ENCODE measurements at regions not wholly inside any gene's neighbourhood (a gene's known extent, or its start where the extent isn't known, plus 50 kb on each side); places are given as distances from the start of the nearest gene placed in this dataset.

- TF ChIP-seq E2F8 (IDR thresholded peaks at IDR 0.05; ENCODE audit: low read depth, partially characterized antibody) = no peak
These were observed 575.8 kb upstream of the KLF12 start (continued) for GRCh38 chr13:74710006-74710405.

GRCh38 chr13:74709226-74709625 is 575.0 kb upstream of the KLF12 start:
- intact Hi-C loops (cut with micrococcal nuclease) = no loop called here
- Histone ChIP-seq H3K27me3 (ENCODE audit: control insufficient read depth in 2 of 2, insufficient read depth in 2 of 2, low read length in 2 of 2) (no peaks in the 10 kb centered on the region), H3K36me3 (ENCODE audit: control insufficient read depth, insufficient read depth, low read length) (no peaks in the 10 kb centered on the region), H3K4me1 (replicated peaks in 1 of 2; ENCODE audit: control insufficient read depth in 2 of 2, insufficient read depth in 2 of 2, low read length in 2 of 2) (no peaks in the 10 kb centered on the region), H3K79me2 (ENCODE audit: control insufficient read depth, insufficient read depth, low read length) (no peaks in the 10 kb centered on the region), H3K9me1 (ENCODE audit: control insufficient read depth, insufficient read depth, low read length) (no peaks in the 10 kb centered on the region), H3K4me2 (ENCODE audit: insufficient read depth, low read length) (no peak overlapping the region), H3K4me3 (no peak overlapping the region), H3K9ac (ENCODE audit: insufficient read depth in 1 of 2, low read depth in 2 of 2, low read length in 2 of 2) (no peak overlapping the region), H2AFZ (ENCODE audit: low read depth, low read length) (no peak overlapping the region), H4K20me1 (replicated peaks; ENCODE audit: control insufficient read depth, insufficient read depth, low read length) (no peaks in the 10 kb centered on the region), H3K27ac (ENCODE audit: extremely low read depth, low read depth, low read length) (no peak overlapping the region), H3K9me3 (replicated peaks; ENCODE audit: control insufficient read depth, insufficient read depth, low read depth, low read length) (no peaks in the 10 kb centered on the region)
- BruUV-seq (replicated peaks) = no TSS peak
- CTCF ChIA-PET (ENCODE audit: low intra/inter-chr PET ratio) = no interaction called here
- POLR2A ChIA-PET = no interaction called here
- in situ Hi-C loops (cut with MboI) = no loop called here
- no peak for FAIRE-seq
- ATAC-seq = no peak
- WGBS (ENCODE audit: insufficient coverage, low coverage, missing lambda C conversion rate) = 5% methylated on average over 2 of the region's 2 CpGs
- DNase-seq (ENCODE audit: extremely low read depth in 1 of 4, low spot score in 3 of 4) = no peak
- no peak for TF ChIP-seq XRCC4 (IDR thresholded peaks at IDR 0.05; ENCODE audit: extremely low read depth, insufficient read depth, insufficient read length)
- TF ChIP-seq ZNF644 (tag; IDR thresholded peaks at IDR 0.05; ENCODE audit: low read depth) = no peak
- TF ChIP-seq CREB5 (CRISPR knock-in tag; IDR thresholded peaks at IDR 0.05) = no peak
- no peak for TF ChIP-seq UBTF (IDR thresholded peaks at IDR 0.05; ENCODE audit: borderline replicate concordance in 1 of 2, low read depth in 2 of 2, low read length in 2 of 2)
- no peak for TF ChIP-seq ZFX (CRISPR knock-in tag; IDR thresholded peaks at IDR 0.05)
- no peak for TF ChIP-seq E2F5 (CRISPR knock-in tag; IDR thresholded peaks at IDR 0.05)
- no peak for TF ChIP-seq ATF7 (IDR thresholded peaks at IDR 0.05)
- TF ChIP-seq NBN (IDR thresholded peaks at IDR 0.05; ENCODE audit: low read depth) = no peak
- no peak for TF ChIP-seq FOXA1 (IDR thresholded peaks at IDR 0.05; ENCODE audit: borderline replicate concordance)
- no peak for TF ChIP-seq ZNF75A (CRISPR knock-in tag; IDR thresholded peaks at IDR 0.05)
- TF ChIP-seq ZNF398 (CRISPR knock-in tag; IDR thresholded peaks at IDR 0.05) = no peak

Measured in K562 (cell line).